HG03025 (cell line): ENCODE measurements at regions not wholly inside any gene's neighbourhood (a gene's known extent, or its start where the extent isn't known, plus 50 kb on each side); places are given as distances from the start of the nearest gene placed in this dataset.

Experiments
- ATAC-seq: cut with Tn5 transposase; IDR thresholded peaks from one replicate; pipeline ENCODE4 v1.9.1; 2021; ENCODE audit warnings: mild to moderate bottlenecking, moderate library complexity; ENCODE audit not compliant: unreplicated experiment, low FRiP score

- no peak for ATAC-seq
Observed at GRCh38 chr6:137729866-137730629, 137.0 kb upstream of the TNFAIP3 start.

DNA sequence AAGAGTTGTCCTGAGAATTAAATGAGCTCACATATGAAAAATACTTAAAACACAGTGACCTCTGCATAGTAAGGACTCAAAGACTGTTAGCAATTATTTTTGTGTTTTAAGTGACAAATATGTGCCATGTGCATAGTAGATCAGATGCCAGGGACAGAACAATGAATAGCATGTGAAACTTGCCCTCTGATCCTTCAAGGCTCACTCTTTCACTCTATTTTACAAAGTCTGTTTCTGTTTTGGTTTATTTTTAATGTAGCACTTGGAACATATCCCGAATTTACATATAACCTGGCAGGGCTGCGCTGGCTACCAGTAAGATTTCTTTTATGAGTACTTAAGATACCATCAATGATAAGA is 135.5 kb upstream of the TNFAIP3 start:
- ATAC-seq, result no peak

DNA sequence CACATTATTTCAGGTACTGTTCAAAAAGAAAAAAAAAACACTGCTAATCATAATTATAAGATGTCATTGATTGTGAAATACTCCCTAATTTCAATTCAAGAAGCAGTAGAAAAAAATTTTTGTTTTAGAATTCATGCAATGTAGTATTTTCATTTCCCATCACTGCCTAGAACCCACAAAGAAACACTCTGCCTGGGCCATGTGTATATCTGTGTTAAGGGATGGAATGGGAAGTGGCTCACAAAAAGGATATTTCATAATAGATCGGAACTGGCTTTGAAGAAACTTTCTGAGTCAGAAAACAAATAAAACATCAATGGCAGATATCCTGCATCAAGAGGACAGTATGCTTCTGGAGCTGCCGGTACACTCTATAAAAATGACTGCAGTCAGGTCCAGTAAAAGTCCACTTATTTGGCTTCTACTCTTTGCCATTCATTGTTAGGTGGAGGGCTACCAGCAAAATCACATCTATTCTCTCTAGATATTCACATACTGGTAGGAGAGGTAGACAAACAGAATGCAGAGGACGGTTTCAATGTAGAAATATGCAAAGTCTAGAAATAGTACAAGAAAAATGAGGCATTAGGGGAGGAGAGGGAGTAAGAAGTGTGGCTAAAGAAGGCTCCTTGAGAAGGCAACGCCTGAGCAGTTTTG is 135.0 kb upstream of the TNFAIP3 start:
- ATAC-seq, result no peak

GRCh38 chr6:137733372-137733771 is 133.7 kb upstream of the TNFAIP3 start:
- no peak for ATAC-seq

- ATAC-seq, result no peak
Observed at GRCh38 chr6:137734005-137734874, 132.8 kb upstream of the TNFAIP3 start.

GRCh38 chr6:137734875-137735182 is 132.2 kb upstream of the TNFAIP3 start:
- no peak for ATAC-seq

- ATAC-seq, result peak; percentile 91
Observed at GRCh38 chr6:137736048-137736818, 130.8 kb upstream of the TNFAIP3 start.

GRCh38 chr6:137736911-137737310 is 130.1 kb upstream of the TNFAIP3 start:
- ATAC-seq, result no peak

GRCh38 chr6:137737836-137738596 is 129.0 kb upstream of the TNFAIP3 start:
- ATAC-seq, result no peak

- ATAC-seq, result no peak
Observed at GRCh38 chr6:137738931-137739504, 128.0 kb upstream of the TNFAIP3 start.

DNA sequence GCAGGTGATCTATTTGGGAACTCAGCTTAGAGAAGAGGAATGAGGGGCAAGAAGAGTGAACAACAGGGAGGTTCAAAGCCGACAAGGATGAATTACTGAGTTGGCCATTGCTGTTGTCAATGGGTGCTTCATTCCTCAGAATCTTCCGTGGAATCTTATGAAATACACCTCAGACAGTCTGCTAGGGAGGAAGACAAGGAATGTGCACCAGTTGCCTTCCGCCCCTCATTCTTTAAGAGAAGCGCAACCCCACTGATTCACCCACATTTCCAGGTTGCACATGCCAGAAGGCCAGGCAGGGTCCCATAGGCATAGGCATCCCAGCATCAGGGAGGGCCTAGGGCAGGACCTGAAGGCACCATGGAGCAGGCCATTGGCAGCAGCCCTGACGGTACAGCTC is 127.5 kb upstream of the TNFAIP3 start:
- ATAC-seq, result no peak

DNA sequence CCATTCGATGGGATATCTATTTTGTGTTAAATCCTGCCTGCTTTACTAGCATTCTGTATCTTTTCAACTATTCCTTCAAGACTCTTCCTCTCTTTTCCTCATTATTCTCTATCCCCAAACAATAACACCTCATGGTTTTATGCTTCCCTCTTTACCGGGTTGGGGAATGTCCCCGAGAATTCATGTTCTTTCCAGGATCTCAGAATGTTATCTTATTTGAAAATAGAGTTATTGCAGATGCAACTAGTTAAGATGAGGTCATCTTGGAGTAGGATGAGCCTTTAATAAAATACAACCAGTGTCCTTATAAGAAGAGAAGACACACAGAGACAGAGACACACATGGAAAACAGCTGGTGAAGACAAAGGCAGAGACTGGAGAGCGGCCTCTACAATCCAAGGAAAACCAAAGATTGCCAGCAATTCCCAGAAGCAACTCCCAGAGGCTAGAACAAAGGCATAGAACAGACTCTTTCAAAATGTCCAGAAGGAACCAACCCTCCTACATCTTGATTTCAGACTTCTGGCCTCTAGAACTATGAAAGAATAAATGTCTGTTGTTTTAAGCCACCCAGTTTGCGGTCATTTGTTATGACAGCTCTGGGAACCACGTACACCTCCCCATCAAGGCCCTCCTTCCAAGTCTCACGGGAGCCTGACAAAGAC is 126.8 kb upstream of the TNFAIP3 start:
- no peak for ATAC-seq

DNA sequence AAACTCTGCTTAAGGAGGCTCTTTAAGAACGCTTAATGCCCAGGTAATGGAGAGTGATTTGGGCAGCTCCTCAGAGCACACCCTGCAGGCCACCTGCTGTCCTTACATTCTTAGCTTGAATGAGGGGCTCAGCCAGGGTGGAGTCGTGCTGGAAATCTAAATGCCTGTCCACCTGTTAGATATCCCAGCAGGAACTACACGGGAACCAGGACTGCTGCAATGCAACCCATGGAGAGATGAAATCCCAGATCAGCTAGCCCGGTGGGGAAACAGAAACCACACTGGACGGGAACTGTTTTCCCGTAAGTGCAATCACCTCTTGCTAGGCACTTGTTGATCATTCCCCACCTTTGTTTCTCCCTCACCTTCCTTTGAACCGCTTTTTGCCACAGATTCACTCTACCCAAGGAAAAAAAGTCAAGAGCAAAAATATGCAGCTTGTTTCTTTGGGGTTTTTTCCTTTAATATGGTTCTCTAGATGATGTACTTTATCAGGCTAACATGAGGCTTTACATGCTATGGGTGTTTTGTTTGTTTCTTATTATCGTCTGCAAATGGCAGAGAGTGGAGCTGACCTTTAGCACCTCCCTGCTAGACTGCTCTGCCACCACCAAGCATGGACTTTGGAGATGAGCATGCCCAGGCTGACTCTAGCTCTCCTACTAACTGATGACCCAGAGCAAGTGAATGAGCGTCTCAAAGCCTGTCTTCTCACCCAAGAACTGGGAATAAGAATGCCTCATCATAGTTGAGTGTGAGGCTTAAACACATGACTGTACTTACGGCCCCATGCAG is 125.9 kb upstream of the TNFAIP3 start:
- ATAC-seq, result no peak

DNA sequence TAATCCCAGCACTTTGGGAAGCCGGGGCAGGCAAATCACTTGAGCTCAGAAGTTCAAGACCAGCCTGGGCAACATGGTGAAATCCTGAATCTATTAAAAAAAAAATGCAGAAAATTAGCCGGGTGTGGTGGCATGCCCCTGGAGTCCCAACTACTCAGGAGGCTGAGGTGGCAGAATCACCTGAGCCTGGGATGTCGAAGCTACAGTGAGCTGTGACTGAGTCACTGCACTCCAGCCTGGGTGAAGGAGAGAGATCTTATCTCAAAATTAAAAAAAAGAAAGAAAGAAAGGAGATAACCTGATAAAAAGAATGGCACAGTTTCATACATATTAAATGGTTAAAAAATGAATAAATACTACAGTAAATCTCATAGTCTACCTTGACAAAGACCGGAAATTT is 123.6 kb upstream of the TNFAIP3 start:
- ATAC-seq, result no peak

- ATAC-seq, result peak; percentile 74
Observed at GRCh38 chr6:137744877-137745276, 122.2 kb upstream of the TNFAIP3 start.

DNA sequence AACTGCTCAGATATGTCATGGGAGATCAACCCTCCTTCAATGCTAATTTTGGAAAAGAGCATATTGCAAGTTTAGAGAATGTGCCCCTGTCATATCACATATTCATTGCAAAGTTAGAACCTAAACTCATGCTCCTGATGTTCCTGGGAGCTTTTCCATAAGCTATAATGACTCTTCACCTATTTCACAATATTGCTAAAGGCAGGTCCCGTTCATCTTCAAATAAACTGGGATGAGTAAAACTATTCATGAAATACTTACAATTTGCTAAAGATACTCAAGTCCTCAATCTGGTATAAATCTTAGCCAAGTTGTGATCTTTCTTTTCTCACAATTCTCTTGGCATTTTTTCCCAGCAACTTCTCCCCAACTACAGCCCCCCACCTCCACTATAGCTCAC is 121.7 kb upstream of the TNFAIP3 start:
- ATAC-seq, result no peak

DNA sequence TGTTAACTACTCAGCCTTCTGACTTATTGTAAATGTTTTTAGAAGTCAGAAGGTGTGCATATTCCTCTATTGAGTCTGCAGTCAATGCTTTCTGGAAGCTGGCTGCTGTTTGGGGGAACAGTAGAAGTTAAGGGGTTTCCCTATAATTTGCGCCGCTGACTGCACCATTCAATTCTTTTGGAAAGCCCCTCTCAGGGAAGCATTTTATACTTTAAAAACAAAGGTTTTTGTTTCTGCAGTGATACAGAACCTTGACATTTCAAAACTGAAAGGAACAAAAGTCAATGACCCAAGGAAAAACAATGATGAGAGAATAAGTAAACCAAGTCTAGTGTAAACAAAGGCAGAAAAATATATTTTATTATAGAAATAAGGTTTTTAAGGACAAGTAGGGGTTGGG is 120.8 kb upstream of the TNFAIP3 start:
- no peak for ATAC-seq

DNA sequence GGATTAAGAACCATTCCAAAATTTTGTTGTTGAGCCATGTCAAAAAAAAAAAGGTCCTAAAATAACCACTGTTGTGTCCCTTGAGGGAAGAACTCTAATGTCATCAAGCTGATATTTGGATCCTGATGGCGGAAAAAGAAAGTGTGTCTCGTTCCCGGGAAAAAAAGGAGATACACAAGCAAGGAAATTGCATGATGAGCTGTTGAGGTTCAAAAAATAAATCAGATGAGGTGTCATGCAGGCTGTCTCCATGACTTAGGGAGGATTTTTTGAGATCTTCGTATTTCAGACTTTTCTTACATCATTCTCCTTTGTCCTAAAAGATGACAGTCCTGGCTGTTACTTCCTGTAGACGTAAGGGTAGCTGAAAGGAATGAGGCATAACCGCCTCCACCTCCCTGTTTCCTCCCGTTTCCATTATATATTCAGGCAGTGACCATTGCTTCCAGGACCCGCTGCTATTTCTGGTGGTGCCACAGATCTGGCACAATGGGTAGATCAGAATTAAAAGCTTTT is 117.3 kb upstream of the TNFAIP3 start:
- no peak for ATAC-seq
